Fibroblast of pulmonary artery (primary cell): ENCODE measurements at regions not wholly inside any gene's neighbourhood (a gene's known extent, or its start where the extent isn't known, plus 50 kb on each side); places are given as distances from the start of the nearest gene placed in this dataset.
A peak's percentile ranks its signal among the peaks of the same experiment; 100 is the strongest.

Experiments
- DNase-seq: peaks from one replicate; pipeline ENCODE4 v3.0.0-alpha.2; 2010; ENCODE audit warnings: low read depth
- H3K4me3 ChIP-seq: replicated peaks from 2 replicates; pipeline ENCODE4 v1.5.1; 2011; ENCODE audit warnings: low read depth, mild to moderate bottlenecking, control low read depth, low read length, moderate library complexity
- TF ChIP-seq, protein P1 (sequence below): IDR thresholded peaks from 2 replicates; pipeline ENCODE4 v1.5.1; 2011; ENCODE audit warnings: mild to moderate bottlenecking, control low read depth, low read length, inconsistent platforms; ENCODE audit errors: missing control alignments

DNA sequence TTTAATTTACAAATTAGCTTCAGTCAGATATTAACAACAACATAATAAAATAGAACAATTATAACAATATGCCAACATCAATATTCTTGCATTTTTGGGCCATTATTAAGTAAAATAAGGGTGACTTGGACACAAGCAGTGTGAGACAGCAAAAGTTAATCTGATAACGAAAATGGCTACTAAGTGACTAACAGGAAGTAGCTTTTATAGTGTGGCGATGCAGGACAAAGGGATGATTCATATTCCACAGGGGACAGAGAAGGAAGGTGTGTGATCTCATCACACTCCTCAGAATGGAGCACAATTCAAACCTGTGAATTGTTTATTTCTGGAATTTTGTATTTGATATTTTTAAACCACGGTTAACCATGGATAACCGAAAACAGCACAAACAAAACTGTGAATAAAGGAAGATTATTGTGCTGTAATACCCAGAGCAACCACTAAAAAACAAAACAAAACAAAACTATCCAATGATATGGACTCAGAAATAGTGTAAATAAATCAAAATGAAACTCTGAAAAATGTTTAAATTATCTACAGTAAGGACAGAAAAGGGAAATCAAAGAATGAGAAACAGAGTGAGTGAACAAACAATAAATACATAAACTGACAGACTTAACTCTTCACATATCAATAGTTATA is 66.9 kb upstream of the TFEC start:
- TF ChIP-seq, protein P1, sequence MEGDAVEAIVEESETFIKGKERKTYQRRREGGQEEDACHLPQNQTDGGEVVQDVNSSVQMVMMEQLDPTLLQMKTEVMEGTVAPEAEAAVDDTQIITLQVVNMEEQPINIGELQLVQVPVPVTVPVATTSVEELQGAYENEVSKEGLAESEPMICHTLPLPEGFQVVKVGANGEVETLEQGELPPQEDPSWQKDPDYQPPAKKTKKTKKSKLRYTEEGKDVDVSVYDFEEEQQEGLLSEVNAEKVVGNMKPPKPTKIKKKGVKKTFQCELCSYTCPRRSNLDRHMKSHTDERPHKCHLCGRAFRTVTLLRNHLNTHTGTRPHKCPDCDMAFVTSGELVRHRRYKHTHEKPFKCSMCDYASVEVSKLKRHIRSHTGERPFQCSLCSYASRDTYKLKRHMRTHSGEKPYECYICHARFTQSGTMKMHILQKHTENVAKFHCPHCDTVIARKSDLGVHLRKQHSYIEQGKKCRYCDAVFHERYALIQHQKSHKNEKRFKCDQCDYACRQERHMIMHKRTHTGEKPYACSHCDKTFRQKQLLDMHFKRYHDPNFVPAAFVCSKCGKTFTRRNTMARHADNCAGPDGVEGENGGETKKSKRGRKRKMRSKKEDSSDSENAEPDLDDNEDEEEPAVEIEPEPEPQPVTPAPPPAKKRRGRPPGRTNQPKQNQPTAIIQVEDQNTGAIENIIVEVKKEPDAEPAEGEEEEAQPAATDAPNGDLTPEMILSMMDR = peak; percentile 33
- peak; percentile 80 for DNase-seq
- H3K4me3 ChIP-seq = no peak overlapping the region

DNA sequence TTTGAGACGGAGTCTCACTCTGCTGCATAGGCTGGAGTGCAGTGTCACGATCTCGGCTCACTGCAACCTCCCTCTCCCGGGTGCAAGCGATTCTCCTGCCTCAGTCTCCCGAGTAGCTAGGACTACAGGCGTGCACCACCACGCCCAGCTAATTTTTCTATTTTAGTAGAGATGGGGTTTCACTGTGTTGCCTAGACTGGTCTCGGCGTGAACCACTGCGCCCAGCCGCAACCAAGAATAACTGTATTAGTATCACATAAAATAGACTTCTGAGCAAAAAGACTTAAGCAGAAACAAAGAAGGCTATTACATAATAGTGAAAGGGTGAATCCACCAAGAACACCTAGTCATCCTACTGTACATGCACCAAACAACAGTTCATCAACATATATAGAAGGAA is 67.6 kb upstream of the TFEC start:
- no peak overlapping the region for H3K4me3 ChIP-seq
- DNase-seq = no peak
- TF ChIP-seq, protein P1 = no peak

DNA sequence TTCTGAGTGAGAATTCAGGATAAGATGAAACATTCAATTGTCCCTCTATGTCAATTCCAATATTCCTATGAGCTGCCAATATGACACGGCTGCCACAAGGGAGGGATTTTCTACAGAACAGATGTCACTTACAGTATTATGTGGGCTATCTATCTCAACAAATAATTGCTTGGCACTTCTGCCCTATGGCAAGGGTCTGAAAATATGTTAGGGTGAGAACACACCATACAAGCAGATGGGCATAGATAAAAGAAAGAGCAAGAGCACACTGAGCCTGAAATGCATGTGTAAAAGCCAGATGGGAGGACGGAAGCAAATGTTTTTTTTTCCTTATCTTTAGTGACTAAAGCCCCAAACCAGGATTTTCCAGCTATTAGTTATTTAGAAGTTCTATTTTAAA is 70.1 kb upstream of the TFEC start:
- DNase-seq = peak; percentile 11
- TF ChIP-seq, protein P1 = no peak
- H3K4me3 ChIP-seq = no peak overlapping the region

DNA sequence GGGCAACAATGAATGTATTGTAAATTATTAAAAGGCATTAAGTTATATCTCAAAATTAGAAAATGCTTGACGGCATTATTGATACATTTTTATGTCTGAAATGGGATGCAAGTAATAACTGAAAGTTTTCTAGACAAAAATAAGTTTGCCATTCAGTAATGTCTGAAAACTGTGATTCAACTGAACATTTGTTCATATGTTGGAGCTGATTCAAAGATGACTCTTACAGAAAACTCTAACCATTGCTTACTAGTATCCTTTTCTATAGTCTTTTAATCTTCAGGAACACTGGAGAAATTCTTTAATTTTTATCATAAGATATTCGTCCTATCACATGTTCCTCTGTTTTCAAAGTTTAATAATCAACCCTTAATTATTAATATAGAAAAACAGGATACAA is 71.1 kb upstream of the TFEC start:
- DNase-seq = peak; percentile 44
- TF ChIP-seq, protein P1 = no peak
- no peak overlapping the region for H3K4me3 ChIP-seq

DNA sequence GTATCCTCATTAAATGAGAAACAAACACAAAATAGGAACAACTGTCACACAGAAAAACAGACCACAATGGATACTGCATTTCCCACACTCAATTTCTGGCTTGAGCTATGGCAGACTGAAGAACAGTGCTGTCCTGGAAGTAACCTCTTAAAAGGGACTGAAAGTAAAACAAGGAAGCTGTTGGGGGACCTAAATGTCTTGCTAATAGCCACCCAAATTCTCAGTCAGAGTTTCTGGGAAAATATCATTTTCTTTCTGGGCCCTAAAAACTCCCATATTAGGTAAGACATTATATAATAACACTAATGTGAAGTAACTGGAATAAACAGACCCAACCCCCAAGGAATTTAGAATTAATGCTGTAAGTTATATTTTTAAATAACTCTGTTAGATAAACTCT is 80.9 kb upstream of the TFEC start:
- no peak overlapping the region for H3K4me3 ChIP-seq
- no peak for DNase-seq
- TF ChIP-seq, protein P1 = no peak

DNA sequence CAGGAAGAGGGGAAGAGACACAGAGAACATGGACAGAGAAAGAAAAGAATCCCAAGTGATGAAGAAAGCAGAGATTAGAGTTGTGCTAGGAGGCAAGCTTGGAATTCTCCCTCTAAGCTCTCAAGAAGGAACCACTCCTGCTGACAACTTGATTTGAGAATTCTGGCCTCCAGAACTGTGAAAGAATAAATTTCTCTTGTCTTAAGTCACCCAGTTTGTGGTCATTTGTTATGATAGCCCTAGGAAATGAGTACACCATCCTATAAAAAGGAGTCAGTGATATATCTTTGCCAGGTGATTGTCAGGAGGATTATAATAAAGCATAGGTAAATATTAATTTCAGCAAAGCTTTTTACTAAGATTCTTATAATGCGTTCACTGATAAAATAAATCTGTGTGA is 82.7 kb upstream of the TFEC start:
- TF ChIP-seq, protein P1 = no peak
- no peak for DNase-seq
- no peak overlapping the region for H3K4me3 ChIP-seq

DNA sequence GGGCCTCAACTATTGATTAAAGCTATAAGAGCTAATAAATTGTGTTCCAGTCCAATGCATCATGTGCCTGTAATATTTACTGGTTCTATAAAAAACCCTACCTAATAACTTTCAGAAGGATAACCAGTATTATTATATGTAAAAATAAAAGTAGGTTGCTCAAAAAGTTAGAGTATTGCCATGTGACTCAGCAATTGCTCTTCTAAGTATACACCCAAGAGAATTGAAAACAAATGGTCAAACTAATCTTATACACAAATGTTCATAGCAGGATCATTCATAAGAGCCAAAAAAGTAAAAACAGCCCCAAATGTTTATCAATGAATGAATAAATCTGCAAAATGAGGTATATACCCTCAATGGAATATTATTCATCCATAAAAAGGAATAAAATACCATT is 89.5 kb upstream of the TES start:
- TF ChIP-seq, protein P1 = no peak
- DNase-seq = no peak
- H3K4me3 ChIP-seq = no peak overlapping the region
